GM10266 (cell line): ENCODE measurements at regions not wholly inside any gene's neighbourhood (a gene's known extent, or its start where the extent isn't known, plus 50 kb on each side); places are given as distances from the start of the nearest gene placed in this dataset.

Source experiments
- DNase-seq: peaks from one replicate; pipeline ENCODE4 v3.0.0; 2012; ENCODE audit errors: extremely low spot score
- CTCF ChIP-seq: IDR thresholded peaks from 2 replicates; pipeline ENCODE4 v1.5.1; 2012; ENCODE audit warnings: mild to moderate bottlenecking, low read depth; ENCODE audit not compliant: control insufficient read depth, insufficient read depth; ENCODE audit errors: missing control alignments

- no peak for DNase-seq
- no peak for TF ChIP-seq CTCF
Observed at GRCh38 chr3:139117883-139118760, 73.4 kb upstream of the PRR23C start.

GRCh38 chr3:139118835-139119234 lies 74.1 kb upstream of the PRR23C start:
- DNase-seq = no peak
- no peak for TF ChIP-seq CTCF

- no peak for TF ChIP-seq CTCF
- DNase-seq = no peak
Observed at GRCh38 chr3:139119331-139120025, 74.8 kb upstream of the PRR23C start.

- TF ChIP-seq CTCF = no peak
- no peak for DNase-seq
Observed at GRCh38 chr3:139120086-139121056, 75.7 kb upstream of the PRR23C start.

GRCh38 chr3:139121513-139122220 lies 77.0 kb upstream of the PRR23C start:
- DNase-seq = no peak
- no peak for TF ChIP-seq CTCF

GRCh38 chr3:139122221-139122581 lies 77.5 kb upstream of the PRR23C start:
- DNase-seq = no peak
- no peak for TF ChIP-seq CTCF
